Superior temporal gyrus (tissue), 1 donor: ENCODE measurements at regions not wholly inside any gene's neighbourhood (a gene's known extent, or its start where the extent isn't known, plus 50 kb on each side); places are given as distances from the start of the nearest gene placed in this dataset.

Experiments used
- DNase-seq: peaks from one replicate; pipeline ENCODE4 v3.0.0-alpha.2; 2016; ENCODE audit errors: extremely low spot score

DNA sequence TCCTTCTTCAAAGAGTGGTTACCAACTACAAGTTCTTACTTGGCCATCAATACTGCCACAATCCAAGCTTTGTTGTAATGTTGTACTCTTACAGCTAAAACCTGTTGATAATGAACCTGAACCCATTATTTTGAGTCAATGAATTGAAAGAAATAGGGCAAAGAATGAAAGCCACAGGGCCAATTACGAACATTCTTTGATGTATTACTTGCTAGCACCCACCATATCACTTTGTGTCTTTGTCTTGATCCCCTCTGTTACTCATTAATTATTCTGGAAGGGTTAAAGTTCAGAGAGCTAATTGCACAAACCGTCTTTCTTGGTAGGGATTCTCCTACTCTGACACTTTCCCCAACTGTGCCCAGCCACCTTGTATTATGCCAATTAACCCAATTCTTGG is 53.2 kb upstream of the TFEC start:
- no peak for DNase-seq

DNA sequence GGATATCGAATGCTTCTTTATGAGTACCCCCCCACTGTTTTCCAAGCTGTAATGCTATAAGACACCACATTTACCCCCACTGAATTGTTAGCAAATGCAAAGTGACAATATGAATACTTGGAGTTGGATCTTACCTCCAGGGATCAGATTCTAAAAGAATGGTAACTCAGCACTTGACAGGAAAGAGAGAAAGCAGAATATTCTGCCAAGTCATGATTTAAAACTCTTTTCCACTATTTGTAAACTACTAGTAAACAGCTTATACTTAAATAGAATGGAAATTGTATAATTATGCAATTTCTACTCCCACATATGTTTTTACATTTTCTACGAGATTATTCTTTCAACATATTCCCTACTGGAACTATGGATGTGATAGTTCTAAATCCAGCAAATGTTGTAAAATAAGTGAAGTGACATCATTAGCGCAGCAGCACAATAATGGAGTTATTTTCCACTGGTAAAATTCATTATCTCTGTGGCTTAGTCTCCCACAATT is 56.0 kb upstream of the TFEC start:
- no peak for DNase-seq

DNA sequence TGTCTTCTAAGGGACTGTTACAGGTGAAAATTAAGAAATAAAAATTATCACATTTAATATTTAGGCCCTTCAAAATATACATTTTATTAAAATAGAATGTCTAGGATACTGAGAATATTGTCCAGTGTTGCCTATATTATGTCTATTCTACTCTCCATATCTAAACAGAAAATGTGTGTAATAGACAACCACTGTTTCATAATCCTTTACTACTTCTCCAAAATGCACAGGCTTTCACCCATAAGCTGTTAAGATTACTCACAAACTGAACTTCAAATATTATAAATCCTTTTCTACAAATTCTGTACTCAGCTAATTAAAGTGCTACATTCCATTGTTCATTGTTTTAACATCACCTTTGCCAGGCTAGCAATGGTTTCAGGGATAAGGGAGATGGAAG is 56.7 kb upstream of the TFEC start:
- DNase-seq = no peak

DNA sequence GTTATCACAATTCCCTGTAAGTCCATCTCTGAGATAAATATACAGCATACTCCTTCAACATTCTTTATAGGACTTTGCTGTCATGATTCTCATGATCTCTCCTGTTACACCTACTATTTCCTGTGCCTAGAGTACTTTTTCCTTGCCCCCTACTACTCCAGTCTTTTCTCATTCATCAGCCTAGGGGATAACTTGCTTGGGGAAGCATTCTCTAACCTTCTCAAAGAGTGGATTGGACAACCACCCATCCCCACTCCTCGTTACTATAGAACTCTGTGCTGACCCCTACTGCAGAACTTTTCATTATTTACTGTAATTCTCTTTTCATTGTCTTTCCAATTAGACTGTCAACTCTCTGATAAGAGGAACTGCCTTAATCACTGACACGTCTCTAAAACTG is 57.4 kb upstream of the TFEC start:
- no peak for DNase-seq

DNA sequence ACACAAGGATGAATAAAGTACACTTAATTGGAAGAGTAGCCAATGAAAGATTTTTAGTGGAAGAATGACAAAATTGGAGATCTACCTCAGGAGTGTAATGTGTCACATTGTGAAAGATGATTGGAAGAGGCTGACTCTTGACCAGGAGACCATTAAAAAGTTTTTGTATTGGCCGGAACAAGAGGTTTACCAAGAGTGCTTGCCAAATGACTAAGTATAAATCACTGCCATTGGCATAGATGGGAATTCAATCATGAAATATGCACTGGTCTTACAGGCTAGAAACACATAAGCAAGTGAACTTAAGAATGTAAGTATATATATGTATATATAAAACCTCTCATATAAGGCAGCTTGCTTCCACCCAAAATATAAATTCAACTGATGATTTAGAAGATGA is 58.7 kb upstream of the TFEC start:
- DNase-seq = no peak

DNA sequence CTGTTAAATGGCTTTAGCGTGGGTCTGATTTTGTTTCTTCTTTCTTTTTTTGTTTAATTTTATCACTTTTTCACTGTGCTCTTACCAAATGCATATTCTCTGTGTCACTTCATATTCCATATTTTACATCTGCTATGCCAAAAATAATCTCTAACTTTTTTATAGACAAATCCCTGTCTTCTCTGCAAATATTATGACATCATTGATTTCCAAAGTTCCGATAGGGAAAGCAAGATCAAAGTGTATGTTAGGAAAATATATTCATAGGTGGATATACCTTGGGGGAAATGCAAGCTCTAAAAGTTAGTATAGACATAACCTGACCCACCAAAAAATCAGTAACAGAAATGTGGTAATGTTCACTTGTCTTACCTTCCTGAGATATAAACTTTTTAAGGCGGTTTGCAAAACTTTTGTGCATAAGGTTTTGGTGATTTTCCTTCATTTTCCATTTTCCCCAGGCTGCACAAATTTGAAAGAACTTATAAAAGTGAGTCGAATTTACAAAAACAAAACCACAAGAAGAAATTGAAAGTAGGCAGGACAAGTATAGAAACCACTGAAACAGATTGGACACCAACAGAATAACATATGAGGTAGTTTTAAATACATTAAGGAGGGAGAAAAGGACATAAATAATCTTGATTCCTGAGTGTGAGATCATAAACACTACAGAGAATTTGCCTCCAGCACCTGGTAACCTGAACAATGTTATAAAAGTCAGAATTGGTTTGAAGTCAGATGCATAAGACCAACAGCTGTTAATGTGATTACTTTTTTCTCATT is 63.1 kb upstream of the TFEC start:
- DNase-seq = no peak

DNA sequence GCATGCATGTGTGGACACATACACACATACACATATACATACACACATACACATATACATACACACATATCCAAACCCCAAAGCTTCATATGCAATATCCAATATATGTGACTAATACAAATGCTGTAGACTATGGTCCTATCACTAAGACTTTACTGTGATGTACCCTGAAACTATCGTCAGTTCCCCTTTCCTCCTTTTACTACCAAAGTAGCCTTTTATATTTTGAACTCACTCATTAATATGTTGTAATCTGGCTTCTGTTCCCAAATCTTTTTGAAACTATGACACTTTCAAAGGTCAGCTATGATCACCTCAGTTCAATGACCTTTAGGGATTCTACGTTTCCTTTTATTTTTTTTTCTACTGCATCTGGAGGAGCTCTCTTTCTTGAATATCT is 64.8 kb upstream of the TFEC start:
- no peak for DNase-seq

DNA sequence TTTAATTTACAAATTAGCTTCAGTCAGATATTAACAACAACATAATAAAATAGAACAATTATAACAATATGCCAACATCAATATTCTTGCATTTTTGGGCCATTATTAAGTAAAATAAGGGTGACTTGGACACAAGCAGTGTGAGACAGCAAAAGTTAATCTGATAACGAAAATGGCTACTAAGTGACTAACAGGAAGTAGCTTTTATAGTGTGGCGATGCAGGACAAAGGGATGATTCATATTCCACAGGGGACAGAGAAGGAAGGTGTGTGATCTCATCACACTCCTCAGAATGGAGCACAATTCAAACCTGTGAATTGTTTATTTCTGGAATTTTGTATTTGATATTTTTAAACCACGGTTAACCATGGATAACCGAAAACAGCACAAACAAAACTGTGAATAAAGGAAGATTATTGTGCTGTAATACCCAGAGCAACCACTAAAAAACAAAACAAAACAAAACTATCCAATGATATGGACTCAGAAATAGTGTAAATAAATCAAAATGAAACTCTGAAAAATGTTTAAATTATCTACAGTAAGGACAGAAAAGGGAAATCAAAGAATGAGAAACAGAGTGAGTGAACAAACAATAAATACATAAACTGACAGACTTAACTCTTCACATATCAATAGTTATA is 66.9 kb upstream of the TFEC start:
- no peak for DNase-seq

DNA sequence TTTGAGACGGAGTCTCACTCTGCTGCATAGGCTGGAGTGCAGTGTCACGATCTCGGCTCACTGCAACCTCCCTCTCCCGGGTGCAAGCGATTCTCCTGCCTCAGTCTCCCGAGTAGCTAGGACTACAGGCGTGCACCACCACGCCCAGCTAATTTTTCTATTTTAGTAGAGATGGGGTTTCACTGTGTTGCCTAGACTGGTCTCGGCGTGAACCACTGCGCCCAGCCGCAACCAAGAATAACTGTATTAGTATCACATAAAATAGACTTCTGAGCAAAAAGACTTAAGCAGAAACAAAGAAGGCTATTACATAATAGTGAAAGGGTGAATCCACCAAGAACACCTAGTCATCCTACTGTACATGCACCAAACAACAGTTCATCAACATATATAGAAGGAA is 67.6 kb upstream of the TFEC start:
- DNase-seq = no peak

DNA sequence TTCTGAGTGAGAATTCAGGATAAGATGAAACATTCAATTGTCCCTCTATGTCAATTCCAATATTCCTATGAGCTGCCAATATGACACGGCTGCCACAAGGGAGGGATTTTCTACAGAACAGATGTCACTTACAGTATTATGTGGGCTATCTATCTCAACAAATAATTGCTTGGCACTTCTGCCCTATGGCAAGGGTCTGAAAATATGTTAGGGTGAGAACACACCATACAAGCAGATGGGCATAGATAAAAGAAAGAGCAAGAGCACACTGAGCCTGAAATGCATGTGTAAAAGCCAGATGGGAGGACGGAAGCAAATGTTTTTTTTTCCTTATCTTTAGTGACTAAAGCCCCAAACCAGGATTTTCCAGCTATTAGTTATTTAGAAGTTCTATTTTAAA is 70.1 kb upstream of the TFEC start:
- no peak for DNase-seq

DNA sequence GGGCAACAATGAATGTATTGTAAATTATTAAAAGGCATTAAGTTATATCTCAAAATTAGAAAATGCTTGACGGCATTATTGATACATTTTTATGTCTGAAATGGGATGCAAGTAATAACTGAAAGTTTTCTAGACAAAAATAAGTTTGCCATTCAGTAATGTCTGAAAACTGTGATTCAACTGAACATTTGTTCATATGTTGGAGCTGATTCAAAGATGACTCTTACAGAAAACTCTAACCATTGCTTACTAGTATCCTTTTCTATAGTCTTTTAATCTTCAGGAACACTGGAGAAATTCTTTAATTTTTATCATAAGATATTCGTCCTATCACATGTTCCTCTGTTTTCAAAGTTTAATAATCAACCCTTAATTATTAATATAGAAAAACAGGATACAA is 71.1 kb upstream of the TFEC start:
- no peak for DNase-seq

DNA sequence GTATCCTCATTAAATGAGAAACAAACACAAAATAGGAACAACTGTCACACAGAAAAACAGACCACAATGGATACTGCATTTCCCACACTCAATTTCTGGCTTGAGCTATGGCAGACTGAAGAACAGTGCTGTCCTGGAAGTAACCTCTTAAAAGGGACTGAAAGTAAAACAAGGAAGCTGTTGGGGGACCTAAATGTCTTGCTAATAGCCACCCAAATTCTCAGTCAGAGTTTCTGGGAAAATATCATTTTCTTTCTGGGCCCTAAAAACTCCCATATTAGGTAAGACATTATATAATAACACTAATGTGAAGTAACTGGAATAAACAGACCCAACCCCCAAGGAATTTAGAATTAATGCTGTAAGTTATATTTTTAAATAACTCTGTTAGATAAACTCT is 80.9 kb upstream of the TFEC start:
- DNase-seq = no peak

DNA sequence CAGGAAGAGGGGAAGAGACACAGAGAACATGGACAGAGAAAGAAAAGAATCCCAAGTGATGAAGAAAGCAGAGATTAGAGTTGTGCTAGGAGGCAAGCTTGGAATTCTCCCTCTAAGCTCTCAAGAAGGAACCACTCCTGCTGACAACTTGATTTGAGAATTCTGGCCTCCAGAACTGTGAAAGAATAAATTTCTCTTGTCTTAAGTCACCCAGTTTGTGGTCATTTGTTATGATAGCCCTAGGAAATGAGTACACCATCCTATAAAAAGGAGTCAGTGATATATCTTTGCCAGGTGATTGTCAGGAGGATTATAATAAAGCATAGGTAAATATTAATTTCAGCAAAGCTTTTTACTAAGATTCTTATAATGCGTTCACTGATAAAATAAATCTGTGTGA is 82.7 kb upstream of the TFEC start:
- no peak for DNase-seq

DNA sequence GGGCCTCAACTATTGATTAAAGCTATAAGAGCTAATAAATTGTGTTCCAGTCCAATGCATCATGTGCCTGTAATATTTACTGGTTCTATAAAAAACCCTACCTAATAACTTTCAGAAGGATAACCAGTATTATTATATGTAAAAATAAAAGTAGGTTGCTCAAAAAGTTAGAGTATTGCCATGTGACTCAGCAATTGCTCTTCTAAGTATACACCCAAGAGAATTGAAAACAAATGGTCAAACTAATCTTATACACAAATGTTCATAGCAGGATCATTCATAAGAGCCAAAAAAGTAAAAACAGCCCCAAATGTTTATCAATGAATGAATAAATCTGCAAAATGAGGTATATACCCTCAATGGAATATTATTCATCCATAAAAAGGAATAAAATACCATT is 89.5 kb upstream of the TES start:
- DNase-seq = no peak

DNA sequence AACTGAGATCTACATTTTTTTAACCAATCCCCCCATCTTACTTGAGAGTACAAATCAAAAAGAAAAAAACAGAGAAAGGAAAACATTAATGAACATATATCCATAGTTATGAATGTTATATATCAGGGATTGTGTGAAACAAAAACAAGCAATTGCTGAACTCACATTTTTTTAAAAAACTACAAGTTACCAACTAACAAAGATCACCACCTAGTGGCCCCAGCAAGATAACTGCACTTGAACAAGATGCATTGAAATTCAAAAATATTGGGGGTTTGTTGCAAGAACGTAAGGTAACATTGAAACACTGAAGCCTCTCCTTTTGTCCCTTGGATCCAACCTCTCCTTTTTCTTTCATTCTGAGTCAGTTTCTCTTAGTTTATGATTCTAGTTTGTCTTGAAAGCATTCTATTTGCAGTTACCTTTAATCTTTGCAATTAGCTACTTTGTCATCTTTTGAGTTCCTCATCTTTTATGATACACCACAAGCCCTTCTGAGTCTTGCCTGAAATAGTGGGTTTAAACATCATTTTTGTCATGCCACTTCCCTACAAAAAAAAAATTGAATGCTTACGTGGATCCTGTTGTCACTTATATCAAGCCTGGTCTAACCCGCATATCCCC is 87.3 kb upstream of the TES start:
- peak; percentile 55 for DNase-seq

DNA sequence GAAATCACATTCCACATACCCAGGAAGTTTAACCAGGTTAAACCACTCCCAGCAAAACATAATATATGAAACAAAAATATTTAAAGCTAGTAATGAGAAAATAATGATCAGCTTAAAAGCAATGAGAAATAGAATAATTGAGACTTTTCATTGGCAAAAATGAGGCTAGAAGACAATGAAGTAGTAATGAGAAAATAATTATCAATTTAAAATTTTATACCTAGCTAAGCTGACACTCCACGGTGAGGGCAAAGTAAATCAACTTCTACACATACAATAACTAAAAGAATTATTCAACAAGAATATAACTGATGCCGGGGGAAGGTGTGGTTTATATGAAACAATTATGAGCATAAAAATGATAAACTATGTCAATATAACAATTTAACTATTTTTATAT is 82.2 kb upstream of the TES start:
- no peak for DNase-seq

DNA sequence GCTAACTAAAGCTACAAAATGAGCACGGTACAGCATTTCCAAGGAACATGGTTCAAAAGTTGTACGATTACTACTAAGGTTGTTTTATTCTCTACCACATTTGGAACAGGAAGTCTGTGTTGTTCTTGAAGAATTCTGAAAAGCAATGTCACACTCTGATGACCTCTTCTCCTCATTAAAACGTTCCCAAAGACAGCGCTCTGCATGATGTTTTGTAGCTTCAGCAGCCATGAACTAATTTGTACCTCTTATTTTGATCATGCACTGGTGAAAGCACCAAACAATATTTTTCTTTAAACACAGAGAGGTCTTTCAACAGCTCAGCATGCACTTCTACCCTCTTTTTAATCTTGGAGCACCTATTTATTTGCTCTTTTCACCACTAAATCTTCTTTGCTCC is 75.0 kb upstream of the TES start:
- DNase-seq = no peak

DNA sequence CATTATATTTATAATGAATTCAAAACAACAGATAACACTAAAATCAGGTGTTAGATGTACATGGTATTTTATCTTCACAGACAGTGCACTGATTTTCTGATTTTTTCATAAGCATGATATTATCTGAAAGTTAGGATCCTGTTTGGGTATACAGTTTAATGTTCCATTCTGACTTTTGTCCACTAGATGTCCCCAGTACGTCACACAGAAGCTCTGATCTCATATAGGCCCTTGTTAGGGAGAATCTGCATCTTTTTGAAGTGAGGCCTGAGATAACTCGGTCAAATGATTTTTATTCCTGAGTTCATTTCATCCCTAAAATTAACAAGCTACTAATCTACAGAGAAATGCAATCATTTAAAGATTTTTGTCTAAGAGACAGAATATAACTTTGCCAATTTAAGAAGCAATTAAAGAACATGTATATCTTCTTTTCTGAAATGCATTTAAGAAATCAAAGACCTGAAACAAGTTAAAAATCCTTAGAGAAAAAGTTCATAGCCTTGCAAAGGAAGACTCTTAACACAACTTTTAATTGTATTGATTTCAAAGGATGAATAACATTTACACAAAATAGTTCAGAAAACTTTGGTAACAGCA is 72.0 kb upstream of the TES start:
- DNase-seq = peak; percentile 91

DNA sequence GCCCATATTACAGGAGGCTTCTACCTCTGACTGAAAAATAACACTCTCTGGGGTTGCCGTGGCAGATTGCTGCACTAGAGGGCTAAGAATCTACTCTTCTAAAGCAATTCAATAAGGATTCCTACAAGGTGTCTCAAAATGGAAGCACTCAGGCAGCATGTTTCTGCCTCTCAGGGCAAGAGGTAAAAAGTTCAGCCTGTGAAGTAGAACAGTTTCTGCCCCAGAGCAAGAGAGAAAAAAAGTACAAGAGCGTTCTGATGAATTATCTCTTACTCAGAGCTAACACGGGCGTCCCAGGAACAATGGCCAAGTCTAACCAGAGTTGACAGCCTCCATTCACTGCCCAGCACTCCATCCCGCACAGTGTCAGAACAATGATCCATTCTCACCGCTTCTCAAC is 71.3 kb upstream of the TES start:
- peak; percentile 87 for DNase-seq

DNA sequence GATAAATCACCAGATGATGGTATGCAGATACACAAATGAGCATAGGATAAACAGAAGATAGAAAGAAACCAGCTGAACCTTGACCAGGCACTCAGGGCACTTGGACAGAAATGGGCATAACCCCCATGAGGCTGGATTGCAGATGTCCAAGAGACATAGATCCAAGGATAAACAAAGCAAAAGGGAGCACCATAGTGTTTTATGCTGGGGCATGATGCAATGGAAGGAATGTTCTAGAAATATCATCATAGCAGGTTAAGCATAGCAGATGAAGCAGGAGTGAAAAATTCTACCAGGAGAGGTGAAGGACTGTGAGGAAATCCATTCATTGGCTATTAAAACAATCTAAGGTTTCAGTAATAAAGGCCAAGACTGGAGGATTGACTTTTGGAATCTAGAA is 70.5 kb upstream of the TES start:
- DNase-seq = no peak

DNA sequence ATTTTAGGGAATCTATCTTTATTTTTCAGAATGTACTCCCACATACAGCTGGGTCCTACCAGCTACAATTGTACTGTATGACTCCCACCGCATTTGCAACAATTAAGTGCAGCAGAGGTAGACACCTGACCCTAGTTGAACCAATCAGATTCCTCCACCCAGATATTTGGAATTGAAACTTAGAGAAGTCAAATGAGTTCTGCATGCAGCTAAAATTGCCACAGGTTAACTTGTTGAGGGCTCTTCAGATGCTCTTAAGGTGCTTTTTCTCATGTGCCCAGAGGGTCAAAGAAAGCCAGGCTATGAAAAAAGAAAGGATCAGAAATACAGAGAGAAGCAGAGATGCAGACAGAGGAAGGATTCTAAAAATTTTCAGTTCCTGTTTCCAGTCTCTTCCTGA is 68.0 kb upstream of the TES start:
- no peak for DNase-seq

DNA sequence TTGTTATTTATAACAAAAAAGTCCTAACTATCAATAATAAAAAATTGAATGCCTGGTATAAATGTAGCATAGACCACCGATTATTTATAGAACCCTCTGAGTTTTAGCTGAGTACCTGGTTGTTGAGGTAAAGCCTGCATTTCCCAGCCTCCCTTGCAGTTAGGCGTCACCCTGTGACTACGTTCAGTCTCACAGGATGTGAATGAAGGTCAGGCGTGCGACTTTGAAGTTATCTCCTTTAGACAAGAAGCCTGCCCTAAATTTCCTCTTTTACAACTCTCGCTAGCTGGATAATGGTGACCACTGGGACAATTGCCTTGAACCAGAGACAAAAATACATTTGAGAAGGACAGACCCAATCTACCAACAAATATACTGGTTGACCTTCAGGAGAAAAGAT is 67.5 kb upstream of the TES start:
- no peak for DNase-seq
